ENCODE measurements at regions not wholly inside any gene's neighbourhood (a gene's known extent, or its start where the extent isn't known, plus 50 kb on each side); places are given as distances from the start of the nearest gene placed in this dataset.

- TF ChIP-seq ZNF423 (CRISPR knock-in tag; IDR thresholded peaks at IDR 0.05) (no peak), GRHL2 (CRISPR knock-in tag; IDR thresholded peaks at IDR 0.05; ENCODE audit: insufficient replicate concordance, severe bottlenecking) (no peak), ZNF671 (CRISPR knock-in tag; IDR thresholded peaks at IDR 0.05) (no peak), ZNF232 (CRISPR knock-in tag; IDR thresholded peaks at IDR 0.05) (no peak)
These were observed 174.1 kb upstream of the MCTP2 start (continued) for GRCh38 chr15:94057305-94057704.

- CTCF ChIA-PET, result no interaction called here
- TF ChIP-seq ZNF671 (CRISPR knock-in tag; IDR thresholded peaks at IDR 0.05), result no peak
- TF ChIP-seq HMGXB4 (CRISPR knock-in tag; IDR thresholded peaks at IDR 0.05), result no peak
- TF ChIP-seq CDX4 (CRISPR knock-in tag; IDR thresholded peaks at IDR 0.05; ENCODE audit: borderline replicate concordance), result no peak
- no peak for TF ChIP-seq FOXK1 (CRISPR knock-in tag; IDR thresholded peaks at IDR 0.05)
- TF ChIP-seq ZNF532 (CRISPR knock-in tag; IDR thresholded peaks at IDR 0.05; ENCODE audit: borderline replicate concordance), result no peak
- no peak for TF ChIP-seq NR3C1 (CRISPR knock-in tag; conservative IDR thresholded peaks at IDR 0.05; ENCODE audit: low read depth)
- no peak for TF ChIP-seq TEAD4 (CRISPR knock-in tag; IDR thresholded peaks at IDR 0.05)
- TF ChIP-seq RORB (CRISPR knock-in tag; IDR thresholded peaks at IDR 0.05), result no peak
- no peak for TF ChIP-seq PRRX2 (CRISPR knock-in tag; IDR thresholded peaks at IDR 0.05)
- no peak for TF ChIP-seq TCF7 (CRISPR knock-in tag; IDR thresholded peaks at IDR 0.05; ENCODE audit: low read depth)
- TF ChIP-seq ZNF263 (CRISPR knock-in tag; IDR thresholded peaks at IDR 0.05; ENCODE audit: low read depth), result no peak
- TF ChIP-seq OVOL2 (CRISPR knock-in tag; IDR thresholded peaks at IDR 0.05; ENCODE audit: borderline replicate concordance), result no peak
- no peak for TF ChIP-seq ZBTB43 (CRISPR knock-in tag; IDR thresholded peaks at IDR 0.05)
- TF ChIP-seq TEAD1 (CRISPR knock-in tag; IDR thresholded peaks at IDR 0.05), result no peak
- no peak for TF ChIP-seq NFYB (CRISPR knock-in tag; conservative IDR thresholded peaks at IDR 0.05; ENCODE audit: low read depth)
- Mint-ChIP-seq H3K9me3 (no peaks in the 10 kb centered on the region), H3K4me3 (no peak overlapping the region), H3K27ac (no peak overlapping the region), H3K4me1 (no peaks in the 10 kb centered on the region), H3K36me3 (no peaks in the 10 kb centered on the region), H3K27me3 (ENCODE audit: low read depth) (no peaks in the 10 kb centered on the region; the same call in 1 of the 2 replicates)
- POLR2A ChIA-PET, result no interaction called here
- ATAC-seq (no peak), DNase-seq (ENCODE audit: low spot score) (no peak)
These were observed 175.0 kb upstream of the MCTP2 start for GRCh38 chr15:94056314-94056713.

GRCh38 chr15:94053626-94054025, 177.7 kb upstream of the MCTP2 start:
- DNase-seq (ENCODE audit: low spot score) (no peak), ATAC-seq (no peak)
- Mint-ChIP-seq H3K27ac (no peak overlapping the region), H3K9me3 (no peaks in the 10 kb centered on the region), H3K4me1 (no peaks in the 10 kb centered on the region), H3K36me3 (no peaks in the 10 kb centered on the region), H3K27me3 (ENCODE audit: low read depth) (no peaks in the 10 kb centered on the region; the same call in 1 of the 2 replicates), H3K4me3 (no peak overlapping the region)
- ChIA-PET CTCF (no interaction called here), POLR2A (no interaction called here)
- TF ChIP-seq EMX1 (CRISPR knock-in tag; IDR thresholded peaks at IDR 0.05), result no peak
